DLD1 (cell line): ENCODE measurements at regions not wholly inside any gene's neighbourhood (a gene's known extent, or its start where the extent isn't known, plus 50 kb on each side); places are given as distances from the start of the nearest gene placed in this dataset.

ENCODE experiments used
- in situ Hi-C: cut with HindIII; loops from 2 replicates; pipeline ENCODE4 v1.10.0; 2017; ENCODE audit warnings: low sequenced_read_pairs

DNA sequence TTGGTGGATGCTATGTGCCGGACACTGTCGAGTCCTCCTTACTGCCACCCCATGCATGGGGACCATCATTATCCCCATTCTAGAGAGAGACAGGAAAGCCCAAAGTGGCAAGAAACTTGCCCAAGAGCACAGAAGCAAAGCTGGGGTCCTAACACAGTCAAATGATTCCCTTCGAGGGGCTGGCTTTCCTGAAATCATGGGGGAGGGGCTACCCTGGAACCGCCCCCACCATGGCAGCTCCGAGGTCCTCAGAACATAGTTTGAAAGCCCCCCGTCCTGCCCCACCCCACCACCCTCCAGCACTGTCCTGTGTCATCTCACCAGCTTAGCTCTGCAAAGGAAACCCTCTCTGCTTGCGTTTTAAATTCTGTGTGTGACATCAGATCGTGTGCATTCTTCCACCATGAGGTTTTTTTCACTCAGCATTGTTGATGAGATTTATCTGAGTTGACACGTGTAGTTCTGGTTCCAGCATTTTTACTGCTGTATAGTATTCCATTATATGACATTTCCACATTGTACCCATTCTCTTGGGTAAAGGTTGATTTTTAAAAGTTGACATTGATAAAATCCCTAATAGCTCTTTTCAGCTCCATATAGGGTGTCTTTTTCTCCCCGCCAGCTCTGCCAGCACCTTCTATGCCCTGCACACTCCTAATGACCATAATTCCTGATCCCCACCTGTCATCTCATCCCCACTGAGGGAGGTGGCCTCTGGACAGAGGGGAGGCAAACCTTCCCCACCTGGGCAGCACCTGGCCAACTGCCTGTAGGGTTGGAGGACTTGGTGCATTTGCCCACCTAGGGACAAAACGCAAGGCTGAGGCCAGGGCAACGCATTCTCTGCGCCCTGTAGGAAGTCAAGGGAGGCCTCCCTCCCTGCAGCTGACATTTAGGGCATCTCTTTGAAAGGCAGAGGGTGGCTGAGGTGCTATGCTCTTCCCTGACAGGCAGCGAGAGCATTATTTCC, 100.2 kb upstream of the GPR26 start:
- in situ Hi-C loops: loop anchor here (25.0 kb wide), 1 partner anchor 529 kb away; no protein-coding TSS in a partner anchor

DNA sequence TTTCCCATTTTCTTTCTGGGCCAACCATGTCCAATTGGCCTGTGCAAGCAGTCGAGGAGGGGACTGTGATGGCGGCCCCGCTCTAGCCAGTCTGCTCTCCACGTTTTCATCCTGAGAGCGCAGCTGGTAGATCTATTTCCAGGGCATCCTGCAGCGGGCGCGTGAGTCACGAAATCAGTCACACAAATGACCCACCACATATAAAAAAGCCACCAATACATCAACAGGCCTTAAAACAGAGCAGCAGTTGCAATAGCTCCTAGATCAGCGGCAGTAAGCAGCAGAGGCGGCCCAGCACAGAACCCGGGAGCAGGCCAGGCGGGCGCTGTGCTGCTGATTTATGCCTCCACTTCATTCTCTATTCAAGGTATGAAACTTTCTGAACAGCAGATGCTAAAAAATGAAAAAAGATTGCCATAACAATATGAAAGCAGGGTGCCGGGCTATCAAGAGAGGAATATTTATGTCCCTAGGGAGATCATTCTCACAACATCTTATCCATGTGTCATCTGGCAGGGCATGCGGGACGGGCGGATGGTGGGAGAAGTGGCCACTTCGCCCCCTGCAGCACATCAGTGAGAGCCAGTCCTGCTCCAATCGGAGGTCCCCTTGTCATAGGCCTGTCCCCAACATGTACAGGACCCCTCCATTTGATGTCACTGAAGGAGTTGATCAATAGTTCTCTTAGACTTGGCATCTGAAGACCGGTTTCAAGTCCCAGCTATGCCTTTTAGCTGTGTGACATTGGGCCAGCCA, 98.0 kb upstream of the GPR26 start:
- in situ Hi-C loops: loop anchor here (25.0 kb wide), 1 partner anchor 531 kb away; no protein-coding TSS in a partner anchor

DNA sequence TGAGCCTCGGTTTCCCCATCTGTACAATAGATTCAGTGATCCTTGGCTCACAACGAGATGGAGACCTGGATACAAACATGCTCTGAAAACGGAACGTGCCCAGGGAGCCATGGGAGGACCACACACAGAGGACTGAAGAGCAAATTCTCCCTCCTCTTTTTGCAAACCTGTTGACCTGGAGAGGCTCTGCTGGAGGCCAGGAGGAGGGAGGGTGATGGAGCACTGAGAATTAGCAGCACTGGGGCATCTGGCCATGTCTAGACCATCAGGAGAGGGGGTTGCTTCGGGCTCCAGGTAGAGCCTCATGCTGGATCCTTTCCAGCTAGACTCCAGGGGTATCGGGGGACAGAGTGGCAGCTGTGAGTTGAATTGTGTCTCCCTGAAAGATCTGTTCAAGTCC, 97.4 kb upstream of the GPR26 start:
- in situ Hi-C loops: loop anchor here (25.0 kb wide), 1 partner anchor 531 kb away; no protein-coding TSS in a partner anchor

DNA sequence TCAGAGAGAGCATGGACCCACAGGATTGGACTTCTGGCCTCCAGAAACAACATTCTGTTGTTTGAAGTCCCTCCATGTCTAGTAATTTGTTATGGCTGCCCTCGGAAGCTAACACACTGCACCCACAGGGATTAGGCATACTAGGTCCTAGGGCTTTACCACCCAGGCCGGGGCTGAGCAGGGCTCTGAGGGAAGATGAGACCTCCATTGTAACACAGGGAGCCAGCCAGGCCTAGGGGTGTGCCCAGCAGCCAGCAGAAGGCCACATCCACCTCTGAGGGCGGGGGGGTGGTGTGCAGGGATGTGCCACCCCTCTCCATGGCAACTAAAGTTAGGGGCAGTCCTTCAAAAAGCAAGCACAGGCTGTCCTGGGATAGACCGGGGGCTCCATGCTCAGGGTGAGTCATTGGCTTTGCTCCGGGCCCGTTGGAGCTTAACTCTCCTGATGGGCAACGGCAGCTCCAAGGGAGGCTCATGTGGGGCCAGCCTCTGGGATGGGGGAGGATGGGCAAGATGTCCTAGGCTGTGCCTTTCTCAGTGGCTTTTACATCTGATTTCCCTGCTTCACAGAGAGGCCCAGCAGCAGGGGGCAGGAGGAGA, 96.6 kb upstream of the GPR26 start:
- in situ Hi-C loops: loop anchor here (25.0 kb wide), 1 partner anchor 532 kb away; no protein-coding TSS in a partner anchor

DNA sequence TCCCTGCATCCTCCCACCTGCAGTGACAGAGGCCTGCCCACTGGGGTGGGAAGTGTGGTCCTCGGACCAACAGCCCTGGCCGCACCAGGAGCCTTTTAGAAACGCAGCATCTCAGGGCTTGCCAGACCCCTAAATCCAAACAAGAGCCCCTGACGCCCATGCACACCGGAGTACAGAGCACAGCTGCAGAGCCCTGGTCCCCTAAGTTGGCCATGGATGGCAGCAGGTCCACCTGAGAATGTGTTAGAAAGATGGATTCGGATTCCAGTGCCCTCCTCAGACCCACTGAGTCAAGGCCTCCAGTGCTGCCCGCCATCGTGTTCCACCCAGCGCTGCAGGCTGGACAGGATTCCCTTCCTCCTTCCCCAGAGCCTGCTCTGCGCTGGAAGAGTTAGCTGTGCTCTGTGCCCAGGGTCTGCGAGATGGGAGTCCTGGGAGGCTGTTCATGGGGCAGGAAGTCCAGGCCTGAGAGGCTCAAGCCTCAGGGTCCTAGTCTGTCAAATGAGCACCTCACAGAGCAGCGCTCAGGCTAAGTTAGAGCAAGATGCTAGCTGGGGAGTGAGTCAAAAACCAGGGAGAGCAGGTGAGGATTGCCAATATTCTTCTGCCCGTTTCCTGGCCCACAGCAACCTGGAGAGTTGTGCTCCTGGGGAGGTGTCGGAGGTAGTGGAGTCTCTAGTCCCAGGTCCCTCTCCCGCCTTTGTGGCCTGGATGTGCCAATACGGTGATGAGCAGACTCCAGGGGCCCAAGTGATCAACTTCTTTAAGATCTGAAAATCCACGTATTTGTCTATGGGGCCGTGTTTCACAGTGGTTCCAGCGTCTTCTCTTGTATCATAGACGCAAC, 95.9 kb upstream of the GPR26 start:
- in situ Hi-C loops: loop anchor here (25.0 kb wide), 1 partner anchor 533 kb away; no protein-coding TSS in a partner anchor

DNA sequence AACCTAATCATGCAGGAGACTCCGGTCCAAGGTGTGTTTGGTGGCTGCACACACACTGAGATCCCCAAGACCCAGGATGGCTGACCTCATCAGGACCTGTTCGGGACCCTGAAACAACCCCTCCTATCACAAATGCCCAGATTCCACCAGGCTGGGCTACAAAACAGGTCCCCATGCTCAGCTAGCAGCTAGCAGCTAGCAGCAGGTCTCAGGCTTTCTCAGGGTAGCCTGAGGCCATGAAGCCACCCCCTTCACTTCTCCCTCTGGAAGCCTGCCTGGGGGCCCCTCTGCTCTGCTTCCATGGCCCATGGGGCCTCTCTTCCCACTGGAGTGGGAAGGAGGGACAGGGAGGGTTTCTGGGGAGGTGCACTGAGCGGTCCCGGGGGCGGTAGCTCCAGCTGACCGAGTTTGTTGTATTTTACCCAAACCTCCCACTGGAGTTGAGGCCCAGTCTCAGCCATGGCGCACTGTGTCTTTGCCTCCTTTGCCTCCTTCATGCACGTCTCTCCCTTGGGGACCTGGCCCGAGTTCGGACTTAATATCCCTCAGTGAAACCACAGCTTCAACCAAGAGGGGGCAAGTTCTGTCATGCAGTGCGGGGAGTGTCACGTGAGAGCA, 95.1 kb upstream of the GPR26 start:
- in situ Hi-C loops: loop anchor here (25.0 kb wide), 1 partner anchor 534 kb away; no protein-coding TSS in a partner anchor

DNA sequence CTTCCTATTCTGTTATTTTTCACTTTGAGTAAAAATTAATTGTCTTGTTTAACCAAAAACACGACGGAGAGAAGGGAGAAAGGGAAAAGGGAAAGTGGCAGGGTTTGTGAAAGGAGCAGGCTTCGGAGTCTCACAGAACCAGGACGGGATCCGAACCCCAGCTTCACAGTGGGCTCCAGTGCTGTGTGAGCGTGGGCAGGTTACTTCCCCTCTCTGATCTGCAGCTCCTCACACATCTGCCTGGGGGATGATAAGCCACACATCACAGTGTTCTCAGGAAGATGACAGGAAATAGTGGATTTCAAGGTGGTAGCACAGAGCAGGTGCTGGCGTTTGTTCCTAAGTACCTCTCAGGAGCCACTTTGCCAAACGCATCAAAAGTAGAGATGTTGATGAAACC, 94.2 kb upstream of the GPR26 start:
- in situ Hi-C loops: loop anchor here (25.0 kb wide), 1 partner anchor 535 kb away; no protein-coding TSS in a partner anchor

DNA sequence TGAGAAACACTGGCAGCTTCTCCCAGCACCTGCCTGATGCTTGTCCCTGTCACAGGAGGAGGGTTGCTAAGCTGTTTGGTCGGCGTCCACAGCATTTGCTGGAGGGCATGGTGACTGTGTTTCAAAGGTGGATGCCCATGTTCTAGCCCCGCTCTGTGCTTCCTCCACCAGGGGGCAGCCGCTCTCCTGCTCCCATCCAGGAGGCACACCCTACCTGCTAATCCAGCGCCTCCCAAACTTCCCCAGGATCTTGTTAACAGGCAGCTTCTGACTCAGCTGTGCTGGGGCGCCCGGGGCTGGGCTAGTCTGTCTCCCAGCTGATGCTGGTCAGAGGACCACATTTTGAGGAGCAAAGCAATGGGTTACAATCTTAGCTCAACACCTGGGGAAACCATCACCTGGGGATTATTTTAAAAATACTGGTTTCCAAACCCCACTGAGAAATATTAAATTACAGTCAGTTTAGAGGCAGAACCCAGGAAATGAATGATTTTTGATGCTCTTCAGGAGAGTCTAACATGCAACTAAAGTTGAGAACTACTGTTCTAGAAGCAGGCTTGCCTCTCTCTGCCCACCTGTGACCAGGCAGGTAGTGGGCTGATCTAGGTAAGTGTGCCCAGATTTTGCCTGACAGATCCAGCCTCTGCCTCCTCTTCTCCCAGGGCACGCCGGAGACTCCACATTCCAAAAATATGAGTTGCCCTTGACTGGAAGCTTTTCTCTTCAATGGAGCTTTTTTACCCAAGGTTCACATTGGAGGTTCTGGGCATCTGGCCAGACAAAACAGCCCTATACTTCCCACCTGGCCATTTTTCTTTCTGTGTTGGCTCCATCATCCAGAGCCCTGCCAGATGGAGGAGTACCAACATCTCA, 92.7 kb upstream of the GPR26 start:
- in situ Hi-C loops: loop anchor here (25.0 kb wide), 1 partner anchor 536 kb away; no protein-coding TSS in a partner anchor

DNA sequence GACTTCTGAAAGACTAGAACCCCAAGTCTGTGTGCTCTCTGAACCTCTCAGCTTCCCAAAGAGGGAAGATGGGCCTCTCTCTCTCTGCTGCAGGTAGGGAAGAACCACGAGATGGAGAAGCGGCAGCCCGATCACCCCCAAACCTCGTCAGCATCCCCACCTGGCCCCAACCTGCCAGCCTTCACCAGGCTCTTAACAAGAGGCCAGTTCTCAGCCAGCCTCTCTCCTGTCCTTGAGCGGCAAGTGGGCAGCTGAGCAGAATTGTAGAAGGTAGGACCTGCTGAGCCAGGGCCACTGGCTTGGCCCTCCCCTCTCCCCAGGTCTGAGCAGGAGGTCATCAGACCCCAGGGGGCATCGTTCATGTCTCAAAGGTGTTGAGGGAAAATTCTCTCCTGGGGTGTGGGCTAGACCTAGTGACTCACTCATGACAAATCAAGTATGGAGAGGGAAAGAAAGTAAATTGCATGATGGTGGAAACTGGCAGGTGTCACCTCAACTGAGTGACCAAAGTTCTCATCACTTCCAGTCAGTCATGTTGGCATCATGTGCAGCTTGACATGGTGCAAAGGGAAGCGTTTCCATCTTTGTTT, 92.0 kb upstream of the GPR26 start:
- in situ Hi-C loops: loop anchor here (25.0 kb wide), 1 partner anchor 537 kb away; no protein-coding TSS in a partner anchor

DNA sequence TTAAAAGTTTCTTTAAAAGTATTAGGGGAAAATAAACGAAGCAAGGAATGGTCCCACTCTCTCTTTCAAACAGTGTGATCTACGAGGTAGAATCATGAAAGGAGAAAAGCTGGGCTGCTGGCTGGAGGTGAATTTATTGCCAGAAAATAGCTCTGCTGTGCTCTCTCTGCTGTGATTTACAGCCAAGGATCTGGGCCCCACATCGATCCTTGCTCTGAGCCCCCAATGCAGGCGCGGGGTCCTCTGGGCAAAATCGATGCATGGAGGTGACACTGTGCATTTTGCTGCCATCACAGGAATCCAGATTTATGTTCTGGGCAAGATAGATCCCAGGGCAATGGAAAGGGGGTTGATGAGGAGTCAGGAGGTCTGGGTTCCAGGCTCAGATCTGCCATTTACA, 91.0 kb upstream of the GPR26 start:
- in situ Hi-C loops: no loop called here

DNA sequence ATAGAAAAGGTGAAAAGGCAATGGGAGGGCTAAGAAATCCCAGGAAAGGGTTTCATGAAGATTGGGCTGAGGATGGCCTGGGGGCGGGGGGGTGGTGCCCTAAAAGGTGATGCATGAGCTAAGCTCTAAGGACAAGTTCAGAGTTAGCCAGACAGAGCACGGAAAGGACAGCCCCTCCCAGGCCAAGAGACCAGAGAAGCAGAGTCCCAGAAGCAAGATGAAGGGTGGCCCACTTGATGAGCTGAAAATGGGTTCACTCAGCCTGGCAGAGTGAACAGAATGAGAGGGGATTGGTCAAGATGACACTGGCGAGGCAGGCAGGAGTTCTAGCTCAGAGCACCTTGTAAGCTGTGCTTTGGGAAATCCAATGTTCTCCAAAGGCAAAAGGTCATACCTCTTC, 89.4 kb upstream of the GPR26 start:
- in situ Hi-C loops: no loop called here

DNA sequence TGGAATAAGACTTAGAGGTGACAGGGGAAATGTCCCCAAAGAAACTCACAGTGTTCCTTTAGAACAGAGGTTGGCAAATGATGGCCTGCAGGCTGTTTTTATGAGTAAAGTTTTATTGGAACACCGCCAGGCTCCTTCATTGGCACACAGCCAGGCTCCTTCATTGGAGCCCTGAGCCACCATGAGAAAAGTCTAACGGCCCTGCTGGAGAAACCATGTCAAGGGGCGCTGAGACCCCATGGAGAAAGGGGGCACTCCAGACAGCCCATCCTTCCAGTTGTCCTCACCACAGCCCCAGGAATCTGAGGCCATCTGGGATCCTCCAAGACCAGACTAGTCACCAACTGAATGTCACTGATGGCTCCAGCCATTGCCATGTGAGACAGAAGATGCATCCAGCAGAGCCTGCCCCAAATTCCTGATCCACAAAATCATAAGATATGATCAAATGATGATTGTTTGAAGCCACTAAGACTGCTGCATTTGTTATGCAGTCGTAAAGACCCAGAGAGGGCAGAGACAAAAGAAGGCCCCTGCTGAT, 88.2 kb upstream of the GPR26 start:
- in situ Hi-C loops: no loop called here

DNA sequence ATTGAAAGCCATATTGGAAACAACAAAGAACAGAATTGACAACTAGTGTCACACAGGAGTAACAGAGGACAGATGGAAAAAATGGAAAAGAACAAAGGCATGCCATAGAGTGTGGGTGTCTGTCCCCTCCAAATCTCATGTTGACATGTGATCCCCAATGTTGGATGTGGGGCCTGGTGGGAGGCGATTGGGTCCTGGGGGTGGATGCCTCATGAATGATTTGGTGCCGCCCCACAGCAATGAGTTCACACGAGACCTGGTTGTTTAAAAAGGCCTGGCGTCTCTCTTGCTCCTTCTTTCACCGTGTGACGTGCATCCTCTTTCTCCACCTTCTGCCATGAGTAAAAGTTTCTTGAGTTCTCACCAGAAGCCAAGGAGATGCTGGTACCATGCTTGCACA, 87.4 kb upstream of the GPR26 start:
- in situ Hi-C loops: no loop called here

DNA sequence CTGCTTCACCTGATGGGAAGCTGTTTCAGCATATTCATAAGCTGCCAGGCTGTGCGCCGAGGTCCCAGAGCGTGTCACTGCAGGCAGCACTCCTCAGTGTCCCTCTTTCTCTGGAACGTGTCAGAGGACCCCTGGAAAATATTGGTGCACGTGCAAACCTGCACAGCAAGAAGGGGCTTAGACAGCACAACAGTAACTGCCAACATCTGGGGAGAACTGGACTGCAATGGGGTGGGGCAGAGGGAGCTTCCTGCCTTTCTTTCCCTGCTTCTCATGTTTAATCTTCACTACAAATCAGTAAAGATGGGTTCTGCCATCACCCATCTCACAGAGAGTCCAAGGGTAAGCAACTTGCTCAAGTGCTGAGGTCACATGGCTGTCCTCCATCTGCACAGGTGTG, 86.5 kb upstream of the GPR26 start:
- in situ Hi-C loops: no loop called here

DNA sequence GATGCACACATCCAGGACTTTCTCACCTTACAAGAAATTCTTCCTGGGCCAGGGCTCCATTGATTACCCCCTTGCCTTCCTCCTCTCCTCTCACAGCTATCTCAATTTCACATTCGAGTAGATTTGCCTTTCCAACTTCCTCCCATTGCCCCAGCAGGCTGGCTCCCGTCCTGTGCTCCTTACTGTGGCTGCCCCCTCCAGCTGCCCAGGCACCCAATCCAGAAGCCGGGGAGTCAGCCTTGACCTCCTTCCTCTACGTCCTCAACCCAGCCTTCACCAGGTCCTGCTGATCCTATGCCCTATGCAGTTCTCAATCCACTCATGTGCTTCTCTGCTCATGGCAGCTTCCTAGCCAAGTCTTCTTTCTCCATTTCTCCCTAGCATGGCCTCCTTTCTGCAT, 85.7 kb upstream of the GPR26 start:
- in situ Hi-C loops: no loop called here

DNA sequence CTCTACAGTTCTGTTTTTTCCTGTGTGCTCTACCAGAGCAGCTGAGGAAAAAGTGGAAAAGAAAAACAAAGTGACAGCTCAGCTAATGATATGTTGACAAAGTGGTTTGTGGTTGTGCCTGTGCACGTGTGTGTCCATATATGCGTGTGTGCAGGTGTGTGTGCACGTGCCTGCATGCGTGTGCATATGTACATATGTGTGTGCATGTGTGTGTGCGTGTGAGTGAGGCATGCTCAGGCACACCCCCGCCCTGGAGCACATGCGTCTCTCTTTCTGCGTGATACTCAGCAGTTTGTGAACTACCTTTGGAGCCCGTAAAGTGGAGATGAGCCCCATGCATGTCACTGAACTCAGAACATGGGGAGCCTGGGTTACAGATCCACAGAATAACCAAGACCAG, 84.5 kb upstream of the GPR26 start:
- in situ Hi-C loops: no loop called here

DNA sequence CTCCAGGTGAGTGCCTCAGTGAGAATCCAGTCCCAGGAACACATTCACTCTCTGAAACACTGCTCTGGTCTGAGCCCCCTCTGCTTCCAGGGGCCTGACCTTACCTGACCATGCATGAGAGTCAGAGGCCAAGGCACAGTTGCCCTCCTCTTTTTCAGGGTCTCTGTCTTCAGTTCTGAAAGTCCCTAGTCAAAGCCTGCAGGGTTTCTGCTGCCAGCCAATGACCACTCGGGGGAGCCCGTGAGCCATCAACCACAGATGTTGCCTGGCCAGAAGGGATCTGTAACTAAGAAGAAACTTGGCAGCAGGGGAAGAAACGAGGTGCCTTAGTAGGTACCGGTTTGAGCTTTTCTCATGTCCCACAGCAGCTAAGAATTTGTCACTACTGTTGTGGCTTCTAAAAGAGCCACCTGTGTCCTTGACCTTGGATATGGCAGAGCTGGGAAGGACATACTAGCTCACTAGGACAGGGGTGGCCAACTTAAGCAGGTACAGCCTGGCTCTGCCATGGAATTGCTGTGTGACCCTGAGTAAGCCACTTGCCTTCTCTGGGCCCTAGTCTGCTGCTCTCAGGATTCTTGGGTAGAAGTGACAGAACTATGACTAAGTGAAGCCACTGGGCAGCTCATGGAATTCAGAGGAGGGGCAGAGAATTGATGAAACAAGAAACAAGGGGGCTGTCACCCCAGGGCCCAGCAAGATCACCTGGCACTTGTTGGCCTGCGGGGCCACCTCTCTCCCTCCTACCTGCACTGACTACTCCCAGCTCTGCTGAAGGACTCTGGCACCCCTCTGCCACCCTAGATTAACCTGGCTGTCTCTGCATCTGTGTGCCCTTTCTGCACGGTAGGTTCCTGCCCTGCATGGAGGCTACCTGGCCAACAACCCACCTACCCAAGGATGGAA, 83.8 kb upstream of the GPR26 start:
- in situ Hi-C loops: no loop called here
